NT2/D1 (cell line): ENCODE measurements at regions not wholly inside any gene's neighbourhood (a gene's known extent, or its start where the extent isn't known, plus 50 kb on each side); places are given as distances from the start of the nearest gene placed in this dataset.
"Not testable (repeated sequence)": the region's sequence is repeated elsewhere in the genome, so short reads cannot be mapped to it uniquely, and the experiment has no call there.

Experiments used
- DNase-seq: peaks from one replicate; pipeline ENCODE4 v3.0.0-alpha.2; 2011; ENCODE audit warnings: low read depth, low spot score
- H3K27me3 ChIP-seq: 2 replicates; pipeline ENCODE4 v1.6.0; 2011; ENCODE audit warnings: mild to moderate bottlenecking; ENCODE audit not compliant: insufficient read length, insufficient read depth
- H3K36me3 ChIP-seq: 2 replicates; pipeline ENCODE4 v1.6.1; 2011; ENCODE audit warnings: mild to moderate bottlenecking, low read length, mixed read lengths; ENCODE audit not compliant: insufficient read depth, insufficient read length
- H3K4me1 ChIP-seq: 2 replicates; pipeline ENCODE4 v1.5.1; 2011; ENCODE audit not compliant: insufficient read depth, insufficient read length
- H3K4me3 ChIP-seq: 2 replicates; pipeline ENCODE4 v1.5.1; 2011; ENCODE audit warnings: low read depth; ENCODE audit not compliant: insufficient read length
- H3K9ac ChIP-seq: 2 replicates; pipeline ENCODE4 v1.6.0; 2011; ENCODE audit warnings: low read depth; ENCODE audit not compliant: insufficient read length
- H3K9me3 ChIP-seq: 2 replicates; pipeline ENCODE4 v1.5.1; 2011; ENCODE audit warnings: mild to moderate bottlenecking, low read length; ENCODE audit not compliant: insufficient read depth
- SUZ12 ChIP-seq: IDR thresholded peaks from 2 replicates; pipeline ENCODE4 v1.6.1; 2011; ENCODE audit not compliant: insufficient read length, insufficient read depth; ENCODE audit errors: extremely low read depth
- YY1 ChIP-seq: IDR thresholded peaks from 2 replicates; pipeline ENCODE4 v1.6.1; 2011; ENCODE audit not compliant: insufficient read length, insufficient read depth
- ZNF274 ChIP-seq: IDR thresholded peaks from 2 replicates; pipeline ENCODE4 v1.6.1; 2011; ENCODE audit warnings: mild to moderate bottlenecking, low read depth, low read length

DNA sequence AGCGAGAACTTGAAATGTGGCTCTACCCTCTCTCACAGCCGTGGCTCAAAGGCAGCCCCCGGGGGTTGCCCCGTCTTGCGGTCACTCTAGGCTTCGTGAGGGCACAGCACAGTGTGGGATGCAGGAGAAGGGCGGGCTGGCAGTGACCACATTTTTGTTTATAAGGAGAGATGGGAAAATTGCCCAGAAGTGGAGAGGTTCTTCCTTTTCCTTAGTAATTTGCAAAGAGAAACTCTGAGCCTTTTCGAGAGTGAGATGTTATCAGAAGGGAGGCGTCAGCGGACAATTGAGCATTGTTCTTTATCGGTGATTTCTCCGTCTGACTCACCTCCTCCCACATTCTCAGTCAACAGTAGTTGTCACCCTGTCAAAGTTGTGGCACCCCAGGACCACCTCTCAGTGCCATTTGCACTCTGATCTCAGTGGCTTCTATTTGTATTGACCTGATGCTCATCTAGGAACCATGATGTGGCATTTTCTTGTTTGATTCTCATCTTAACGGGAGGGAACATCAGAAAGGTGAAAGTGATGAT is 89.6 kb downstream of the ACAA2 start:
- Histone ChIP-seq H3K9ac (no peak overlapping the region), H3K4me3 (no peak overlapping the region), H3K9me3 (no peaks in the 10 kb centered on the region), H3K36me3 (no peaks in the 10 kb centered on the region), H3K4me1 (peaks cover 2% of the 10 kb centered on the region), H3K27me3 (no peaks in the 10 kb centered on the region)
- DNase-seq, result no peak
- TF ChIP-seq ZNF274 (no peak), YY1 (no peak), SUZ12 (no peak)

DNA sequence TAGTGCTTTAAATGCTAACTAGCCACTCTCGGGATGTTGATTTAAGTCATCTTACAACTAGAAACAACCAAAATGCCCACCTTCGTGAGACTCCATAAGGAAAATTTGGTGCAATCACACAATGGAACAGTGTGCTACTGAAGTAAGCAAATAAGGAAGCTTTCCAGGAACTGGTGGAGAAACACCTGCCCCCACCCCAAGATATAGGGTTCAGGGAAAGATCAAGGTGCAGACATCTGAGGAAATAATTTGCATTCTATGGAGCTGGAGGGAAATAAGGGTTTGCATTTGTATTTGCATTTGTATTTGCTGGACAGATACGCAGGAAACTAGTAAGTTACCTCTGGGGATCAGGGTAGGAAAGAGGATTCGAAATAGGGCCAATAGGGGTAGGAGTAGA is 90.9 kb downstream of the ACAA2 start:
- H3K9me3 ChIP-seq, result no peaks in the 10 kb centered on the region
- H3K4me3 ChIP-seq, result no peak overlapping the region
- no peak for DNase-seq
- H3K9ac ChIP-seq, result no peak overlapping the region
- no peaks in the 10 kb centered on the region for H3K27me3 ChIP-seq
- no peaks in the 10 kb centered on the region for H3K36me3 ChIP-seq
- peaks cover 2% of the 10 kb centered on the region for H3K4me1 ChIP-seq
- TF ChIP-seq YY1, result no peak
- no peak for TF ChIP-seq ZNF274
- no peak for TF ChIP-seq SUZ12

DNA sequence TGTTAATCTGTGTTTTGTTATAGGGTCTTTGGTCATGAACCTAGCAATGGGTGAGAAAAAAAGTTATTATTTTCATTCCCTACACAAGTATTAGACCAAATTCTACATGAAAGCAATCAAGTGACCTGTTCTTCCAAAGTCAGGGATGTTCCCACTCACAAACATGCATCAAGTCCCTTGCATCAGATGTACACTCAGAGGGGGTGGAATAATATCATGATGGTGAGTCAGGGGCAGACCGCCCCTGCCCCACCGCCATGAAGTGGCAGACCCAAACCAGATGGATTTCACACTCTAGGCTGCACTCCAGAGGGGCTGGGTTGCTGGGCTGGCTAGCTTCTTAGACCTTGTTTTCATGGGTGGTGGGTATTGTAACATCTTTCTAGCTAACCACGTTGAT is 91.4 kb downstream of the ACAA2 start:
- Histone ChIP-seq H3K9ac (no peak overlapping the region), H3K36me3 (no peaks in the 10 kb centered on the region), H3K9me3 (no peaks in the 10 kb centered on the region), H3K4me1 (peaks cover 2% of the 10 kb centered on the region), H3K27me3 (no peaks in the 10 kb centered on the region), H3K4me3 (no peak overlapping the region)
- no peak for TF ChIP-seq SUZ12
- DNase-seq, result no peak

- not testable (repeated sequence) for DNase-seq, H3K36me3 ChIP-seq, H3K9ac ChIP-seq, H3K4me3 ChIP-seq, H3K27me3 ChIP-seq, H3K9me3 ChIP-seq, H3K4me1 ChIP-seq
Measured at GRCh38 chr18:49720944-49721343, 92.4 kb downstream of the ACAA2 start.

DNA sequence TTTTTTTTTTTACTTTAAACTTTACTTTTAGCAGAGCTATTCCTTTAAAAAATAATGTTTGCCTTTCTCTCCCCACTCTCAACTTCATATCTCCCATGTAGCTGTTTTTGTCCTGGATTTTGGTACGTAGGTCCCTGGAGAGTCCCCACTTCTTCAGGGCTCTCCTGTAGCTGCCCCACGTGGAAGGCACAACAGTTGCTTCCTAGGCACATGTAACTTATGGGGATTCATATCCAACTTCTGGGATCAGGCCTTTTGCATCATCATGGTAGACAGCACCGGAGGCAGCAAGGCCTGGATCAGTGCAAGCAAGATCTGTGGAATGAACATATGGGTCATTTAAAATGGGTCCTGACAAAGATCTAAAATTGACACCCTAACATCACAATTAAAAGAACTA is 95.7 kb downstream of the ACAA2 start:
- no peaks in the 10 kb centered on the region for H3K9me3 ChIP-seq
- H3K36me3 ChIP-seq, result no peaks in the 10 kb centered on the region
- no peak overlapping the region for H3K9ac ChIP-seq
- TF ChIP-seq YY1, result no peak
- no peak for TF ChIP-seq ZNF274
- no peak for TF ChIP-seq SUZ12
- no peak for DNase-seq
- H3K27me3 ChIP-seq, result no peaks in the 10 kb centered on the region
- H3K4me3 ChIP-seq, result no peak overlapping the region
- H3K4me1 ChIP-seq, result no peaks in the 10 kb centered on the region

GRCh38 chr18:49716035-49716434 is 97.3 kb downstream of the ACAA2 start:
- DNase-seq, result no peak
- TF ChIP-seq SUZ12 (no peak), ZNF274 (no peak), YY1 (no peak)
- H3K27me3 ChIP-seq, result no peaks in the 10 kb centered on the region

GRCh38 chr18:49709347-49709690 is 104.0 kb downstream of the ACAA2 start:
- H3K4me1 ChIP-seq, result no peaks in the 10 kb centered on the region
- DNase-seq, result no peak
- no peaks in the 10 kb centered on the region for H3K27me3 ChIP-seq
- no peak overlapping the region for H3K9ac ChIP-seq
- no peak overlapping the region for H3K4me3 ChIP-seq
- no peaks in the 10 kb centered on the region for H3K36me3 ChIP-seq
- H3K9me3 ChIP-seq, result no peaks in the 10 kb centered on the region
- no peak for TF ChIP-seq SUZ12

More at GRCh38 chr18:49716035-49716434, 97.3 kb downstream of the ACAA2 start:
- H3K4me3 ChIP-seq, result no peak overlapping the region
- H3K9me3 ChIP-seq, result no peaks in the 10 kb centered on the region
- no peaks in the 10 kb centered on the region for H3K36me3 ChIP-seq
- no peaks in the 10 kb centered on the region for H3K4me1 ChIP-seq
- no peak overlapping the region for H3K9ac ChIP-seq

- no peak for TF ChIP-seq ZNF274
- no peak for TF ChIP-seq YY1
- TF ChIP-seq SUZ12, result no peak
- H3K36me3 ChIP-seq, result no peaks in the 10 kb centered on the region
- no peaks in the 10 kb centered on the region for H3K4me1 ChIP-seq
- DNase-seq, result no peak
- no peak overlapping the region for H3K9ac ChIP-seq
- H3K27me3 ChIP-seq, result no peaks in the 10 kb centered on the region
- H3K9me3 ChIP-seq, result no peaks in the 10 kb centered on the region
- H3K4me3 ChIP-seq, result no peak overlapping the region
Measured at GRCh38 chr18:49708662-49709346, 104.5 kb downstream of the ACAA2 start.
